GOT3 (cell line): ENCODE measurements at regions not wholly inside any gene's neighbourhood (a gene's known extent, or its start where the extent isn't known, plus 50 kb on each side); places are given as distances from the start of the nearest gene placed in this dataset.
"Not testable (repeated sequence)": the region's sequence is repeated elsewhere in the genome, so short reads cannot be mapped to it uniquely, and the experiment has no call there.

ENCODE experiments used
- DNase-seq: peaks from one replicate; lab custom pipeline; 2025; ENCODE audit warnings: mixed read lengths; lab: John Stamatoyannopoulos, UW

- no peak for DNase-seq
Observed at GRCh38 chr2:67777836-67778429, 284.9 kb downstream of the C1D start.

DNA sequence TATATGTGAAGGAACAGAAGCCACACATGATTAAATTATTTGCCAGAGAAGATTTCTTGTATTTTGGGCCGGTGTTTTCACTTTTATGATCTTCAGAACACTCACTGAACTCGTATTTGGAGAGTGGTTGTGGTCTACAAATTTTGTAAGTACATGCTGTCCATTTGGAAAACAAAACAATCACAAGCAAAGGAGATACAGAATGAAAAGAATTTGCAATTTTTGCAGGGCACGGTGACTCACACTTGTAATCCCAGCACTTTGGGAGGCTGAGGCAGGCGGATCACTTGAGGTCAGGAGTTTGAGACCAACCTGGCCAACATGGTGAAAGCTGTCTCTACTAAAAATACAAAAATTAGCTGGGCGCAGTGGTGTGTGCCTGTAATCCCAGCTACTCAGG lies 282.0 kb downstream of the C1D start:
- not testable (repeated sequence) for DNase-seq

DNA sequence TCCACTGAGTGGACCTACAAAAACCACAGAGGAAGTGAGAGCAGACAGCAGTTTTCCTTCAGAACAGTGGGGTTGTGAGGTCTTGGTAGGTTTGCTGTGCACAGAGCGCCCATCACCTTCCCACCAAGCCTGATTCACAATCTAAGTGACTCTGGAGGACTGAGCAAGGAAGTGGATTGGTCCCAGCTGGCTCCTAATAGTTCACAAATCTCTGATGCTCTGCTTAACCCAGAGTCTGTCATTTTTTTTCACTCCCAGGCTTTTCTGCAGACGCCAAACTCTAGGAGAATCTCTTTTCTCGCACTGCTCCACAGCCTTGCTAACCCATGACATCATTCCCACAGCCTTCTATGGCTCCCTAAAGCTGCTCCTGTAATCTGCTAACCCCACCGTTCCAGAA lies 280.4 kb downstream of the C1D start:
- no peak for DNase-seq

DNA sequence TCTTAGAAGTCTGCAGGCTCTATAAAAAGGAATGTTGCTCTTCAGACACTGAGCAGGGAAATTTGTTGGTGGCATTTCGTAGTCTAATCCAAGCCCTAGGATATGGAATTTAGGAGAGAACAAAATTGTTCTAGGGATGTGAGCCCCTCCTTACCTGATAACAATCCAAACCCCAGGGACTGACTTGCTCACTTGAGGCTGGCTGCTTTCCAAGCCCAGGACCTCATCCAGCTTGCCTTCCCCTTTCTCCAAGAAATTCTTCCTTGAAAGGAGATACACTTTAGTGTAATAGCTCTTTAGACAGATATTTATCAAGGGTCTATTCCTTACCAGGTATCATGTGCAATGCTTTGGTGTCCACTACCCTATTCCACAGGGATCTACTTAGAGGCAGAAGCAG lies 279.8 kb downstream of the C1D start:
- DNase-seq, result no peak

- no peak for DNase-seq
Observed at GRCh38 chr2:67790622-67791021, 272.2 kb downstream of the C1D start.

- DNase-seq, result no peak
Observed at GRCh38 chr2:67792191-67792590, 270.6 kb downstream of the C1D start.

DNA sequence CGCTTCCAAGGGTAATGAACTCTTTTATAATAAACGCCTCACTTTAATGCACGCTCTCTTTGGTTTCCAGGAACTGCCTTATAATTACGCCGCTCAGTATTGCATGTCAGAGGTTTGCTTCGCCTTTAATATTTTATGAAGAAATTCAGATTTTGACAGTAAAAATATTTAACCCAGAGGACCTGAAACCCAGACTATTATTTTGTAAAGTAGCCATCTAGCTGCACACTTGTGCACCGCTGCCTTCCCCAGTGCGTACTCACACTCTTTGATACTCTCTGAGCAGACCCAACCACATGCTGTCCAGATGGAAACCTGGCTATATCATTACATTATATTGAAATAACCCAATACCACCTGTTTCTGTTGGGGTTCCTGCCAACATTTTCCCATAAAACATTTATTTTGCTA lies 270.1 kb downstream of the C1D start:
- no peak for DNase-seq

DNA sequence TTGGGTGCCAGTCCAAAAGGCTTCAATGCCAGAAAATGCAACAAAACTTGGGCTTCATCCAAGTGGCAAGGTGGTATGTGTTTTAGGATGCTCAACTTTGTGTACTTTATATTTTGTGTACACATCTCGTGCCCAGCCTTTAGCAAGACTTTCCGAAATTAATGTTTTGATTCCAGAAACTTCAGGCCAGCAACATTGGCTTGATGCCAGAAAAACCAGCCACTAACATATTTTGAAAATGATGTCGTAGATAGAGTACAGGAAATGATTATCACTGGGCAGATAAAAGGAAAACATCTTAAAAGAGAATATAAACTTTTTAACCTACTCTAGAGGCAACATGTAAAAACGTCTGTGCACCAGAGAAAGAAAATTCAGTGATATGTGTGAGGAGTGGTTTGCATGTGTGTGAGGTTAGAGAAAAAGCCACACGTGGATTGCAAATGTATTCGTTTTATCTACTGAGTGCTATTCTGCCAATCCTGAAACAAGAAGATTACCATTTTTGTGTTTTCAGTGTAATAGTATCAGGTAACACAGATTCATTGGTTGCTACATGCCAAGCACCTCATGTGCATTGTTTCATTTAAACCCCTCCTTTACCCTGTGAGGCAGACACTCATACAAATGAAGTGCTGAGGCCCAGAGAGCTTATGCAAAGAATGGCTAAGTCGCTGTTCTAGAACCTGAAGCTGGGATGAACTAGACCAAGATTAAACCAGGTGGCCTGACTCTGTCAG lies 264.8 kb downstream of the C1D start:
- DNase-seq, result no peak

GRCh38 chr2:67798541-67799160 lies 264.2 kb downstream of the C1D start:
- no peak for DNase-seq

DNA sequence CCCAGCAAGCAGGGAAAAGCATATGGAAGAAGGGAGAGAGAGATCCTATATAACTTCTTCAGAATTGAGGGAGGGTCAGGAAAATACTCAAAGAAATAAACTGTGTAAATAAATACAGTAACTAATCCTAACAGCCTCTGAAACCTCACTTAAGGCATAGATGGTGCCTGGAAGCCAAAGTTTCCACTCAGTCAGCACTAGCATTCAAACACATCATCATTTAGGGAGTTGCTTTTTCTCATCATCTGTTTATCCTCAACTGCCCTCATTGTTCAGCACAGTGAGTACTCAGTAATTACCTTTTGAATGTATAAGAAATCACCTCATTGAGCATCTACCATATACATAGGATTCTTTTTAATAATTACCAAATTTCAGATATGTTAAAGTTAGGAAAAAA lies 262.9 kb downstream of the C1D start:
- DNase-seq, result no peak

- no peak for DNase-seq
Observed at GRCh38 chr2:67802291-67802690, 260.5 kb downstream of the C1D start.

DNA sequence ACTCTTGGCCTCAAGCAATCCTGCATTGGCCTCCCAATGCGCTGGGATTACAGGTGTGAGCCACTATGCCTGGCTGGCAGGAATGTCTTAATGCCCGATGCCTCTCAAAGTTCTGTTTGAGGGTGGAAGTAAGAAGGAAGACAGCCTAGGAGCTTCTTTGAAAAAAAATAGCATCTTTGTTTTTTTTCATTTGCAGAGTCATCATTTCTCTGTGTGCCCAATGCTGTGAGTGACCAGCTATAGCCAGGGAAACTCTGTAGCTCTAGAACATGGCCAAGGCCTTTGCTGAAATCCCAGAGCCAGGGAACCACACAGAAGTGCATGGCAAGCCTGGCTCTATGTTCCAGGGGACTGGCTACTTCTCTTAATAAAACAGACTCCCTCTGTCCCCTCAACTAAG lies 260.0 kb downstream of the C1D start:
- DNase-seq, result no peak

DNA sequence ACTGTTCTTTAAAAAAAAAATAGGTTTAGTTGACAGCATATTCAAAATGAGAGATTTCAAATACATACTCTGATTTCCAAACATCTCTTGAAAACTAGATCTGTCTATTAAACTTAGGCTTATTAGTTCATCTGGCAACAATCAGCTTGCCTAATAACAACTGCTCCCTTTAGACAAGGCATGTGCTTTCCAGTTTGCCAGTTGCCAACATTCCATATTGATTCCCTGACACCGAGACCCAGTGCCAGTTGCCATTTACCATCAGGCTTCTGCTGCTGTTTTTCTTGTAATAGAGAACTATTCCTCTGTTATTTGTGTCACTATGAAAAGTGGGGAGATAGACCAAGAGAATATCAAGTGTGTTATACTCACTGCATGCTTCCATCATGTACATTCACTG lies 256.0 kb downstream of the C1D start:
- no peak for DNase-seq

GRCh38 chr2:67808112-67808511 lies 254.7 kb downstream of the C1D start:
- no peak for DNase-seq

GRCh38 chr2:67812682-67813081 lies 250.1 kb downstream of the C1D start:
- DNase-seq, result no peak

GRCh38 chr2:67823726-67824125 lies 239.1 kb downstream of the C1D start:
- DNase-seq, result no peak

DNA sequence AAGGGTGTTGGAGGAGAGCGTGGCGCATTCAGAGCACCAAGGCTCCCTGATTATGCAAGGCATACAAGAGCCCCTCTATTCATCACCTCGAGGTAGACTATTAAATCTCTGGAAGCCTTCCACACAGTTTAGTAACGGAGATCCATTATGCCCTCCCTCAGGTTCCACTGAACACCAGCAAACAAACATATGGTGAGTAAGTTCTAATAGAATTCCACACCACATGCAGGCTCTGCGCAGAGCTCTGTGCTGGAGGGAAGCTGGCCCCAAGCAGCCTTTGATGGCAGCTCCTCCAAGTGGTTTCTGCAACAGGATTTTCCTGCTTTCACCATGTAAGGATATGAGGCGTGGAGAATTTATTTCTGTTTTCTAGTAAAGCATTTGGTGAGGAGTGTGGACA lies 238.6 kb downstream of the C1D start:
- DNase-seq, result no peak

DNA sequence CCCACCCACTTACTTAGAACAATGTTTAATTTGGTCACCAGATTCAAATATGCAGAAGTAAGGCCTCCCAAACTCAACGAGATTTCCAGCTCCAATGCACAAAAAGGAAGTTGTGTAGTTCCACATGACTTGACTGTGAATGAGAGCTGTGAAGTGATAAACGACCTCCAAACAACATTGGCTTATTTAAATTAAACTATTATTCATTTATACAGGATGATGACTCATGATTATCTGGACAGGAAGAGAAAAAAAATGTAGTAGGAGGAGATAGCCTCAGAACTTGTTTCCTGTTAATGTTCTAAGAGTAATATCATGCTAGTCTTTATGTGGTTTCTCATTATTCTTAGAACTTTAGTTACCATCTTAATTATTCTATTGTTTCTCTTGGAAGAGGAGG lies 237.3 kb downstream of the C1D start:
- DNase-seq, result no peak

DNA sequence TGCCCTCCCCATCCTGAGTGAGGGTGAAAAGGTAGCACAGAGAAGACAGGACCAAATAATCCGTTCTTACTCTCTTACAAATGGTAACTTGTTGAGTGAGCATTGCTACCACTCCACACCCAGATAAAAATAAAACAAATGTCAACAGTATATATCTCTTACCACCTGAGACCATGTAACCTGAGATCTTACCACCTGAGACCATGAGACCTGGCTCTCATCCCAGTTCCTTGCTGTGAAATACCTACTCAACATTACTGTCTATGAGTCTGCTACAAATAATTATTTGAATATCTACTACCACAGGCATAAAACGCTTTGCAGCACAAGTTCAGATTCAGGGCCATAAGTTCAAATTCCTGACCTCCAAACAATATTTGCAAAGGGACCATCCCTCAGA lies 234.7 kb downstream of the C1D start:
- DNase-seq, result no peak

GRCh38 chr2:67829470-67829869 lies 233.3 kb downstream of the C1D start:
- no peak for DNase-seq

- DNase-seq, result no peak
Observed at GRCh38 chr2:67833632-67834031, 229.2 kb downstream of the C1D start.

DNA sequence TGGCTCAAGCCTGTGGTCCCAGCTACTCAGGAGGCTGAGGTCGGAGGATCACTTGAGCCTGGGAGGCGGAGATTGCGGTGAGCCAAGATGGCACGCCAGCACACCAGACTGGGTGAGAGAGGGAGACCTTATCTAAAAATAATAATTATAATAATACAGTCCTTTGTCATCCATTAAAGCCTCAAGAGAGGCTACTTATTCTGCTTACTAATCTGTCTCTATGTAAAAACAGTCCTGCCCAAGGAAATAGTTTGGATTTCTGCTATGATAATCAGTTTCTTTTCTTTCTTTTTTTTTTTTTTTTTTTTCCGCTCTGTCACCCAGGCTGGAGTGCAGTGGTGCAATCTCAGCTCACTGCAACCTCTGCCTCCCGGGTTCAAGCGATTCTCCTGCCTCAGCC lies 228.3 kb downstream of the C1D start:
- no peak for DNase-seq

DNA sequence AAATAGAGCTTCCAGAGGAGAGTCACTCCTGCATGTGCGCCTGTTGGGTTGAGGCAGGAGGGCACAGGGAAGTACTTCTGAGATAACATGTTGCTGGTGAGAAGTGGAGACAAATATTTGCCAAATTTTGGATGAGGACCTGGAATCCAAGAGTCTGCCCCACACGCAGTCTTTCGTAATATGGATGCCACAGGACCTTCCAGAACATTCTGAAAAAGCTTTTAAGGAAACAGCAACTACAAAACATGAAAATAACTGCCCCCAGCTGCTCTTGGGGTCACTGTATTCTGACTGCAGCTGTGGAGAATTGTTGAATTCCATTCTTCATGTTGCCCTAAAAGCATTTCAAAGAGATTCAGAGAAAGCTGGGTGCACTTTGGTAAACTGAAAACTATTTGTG lies 227.5 kb downstream of the C1D start:
- no peak for DNase-seq

GRCh38 chr2:67836866-67837265 lies 225.9 kb downstream of the C1D start:
- no peak for DNase-seq
